H9 (cell line): ENCODE measurements at regions not wholly inside any gene's neighbourhood (a gene's known extent, or its start where the extent isn't known, plus 50 kb on each side); places are given as distances from the start of the nearest gene placed in this dataset.

Experiments used
- DNase-seq: peaks from one replicate; pipeline ENCODE4 v3.0.0-alpha.2; 2017
- H2AFZ ChIP-seq: one replicate; pipeline ENCODE4 v1.6.1; 2013; ENCODE audit warnings: mild to moderate bottlenecking, low read length, control low read depth, moderate library complexity
- H2AK5ac ChIP-seq: 2 replicates; pipeline ENCODE4 v1.6.1; 2013; ENCODE audit warnings: low read length, control low read depth, mixed read lengths; ENCODE audit not compliant: insufficient read length
- H2BK120ac ChIP-seq: one replicate; pipeline ENCODE4 v1.6.1; 2013; ENCODE audit warnings: low read depth, mild to moderate bottlenecking, low read length, control low read depth, inconsistent platforms; ENCODE audit not compliant: poor library complexity, severe bottlenecking
- H2BK12ac ChIP-seq: 2 replicates; pipeline ENCODE4 v1.6.1; 2013; ENCODE audit warnings: low read length, control low read depth, mixed read lengths, low read depth; ENCODE audit not compliant: insufficient read length
- H2BK15ac ChIP-seq: 2 replicates; pipeline ENCODE4 v1.6.1; 2013; ENCODE audit warnings: low read depth, low read length, control low read depth
- H2BK20ac ChIP-seq: one replicate; pipeline ENCODE4 v1.6.1; 2013; ENCODE audit warnings: low read depth, mild to moderate bottlenecking, low read length, control low read depth, inconsistent platforms; ENCODE audit not compliant: poor library complexity, severe bottlenecking
- H2BK5ac ChIP-seq: 2 replicates; pipeline ENCODE4 v1.6.1; 2013; ENCODE audit warnings: low read length, control low read depth, mixed read lengths; ENCODE audit not compliant: insufficient read length
- H3K14ac ChIP-seq: 2 replicates; pipeline ENCODE4 v1.6.1; 2013; ENCODE audit warnings: low read length, control low read depth; ENCODE audit not compliant: insufficient read depth
- H3K18ac ChIP-seq: 2 replicates; pipeline ENCODE4 v1.6.1; 2013; ENCODE audit warnings: low read depth, mild to moderate bottlenecking, mixed read lengths, low read length, control low read depth; ENCODE audit not compliant: insufficient read length
- H3K23ac ChIP-seq: 2 replicates; pipeline ENCODE4 v1.6.1; 2013; ENCODE audit warnings: low read length, control low read depth, mixed read lengths, low read depth; ENCODE audit not compliant: insufficient read length
- H3K23me2 ChIP-seq: 2 replicates; pipeline ENCODE4 v1.6.1; 2013; ENCODE audit warnings: low read depth, mild to moderate bottlenecking, mixed read lengths, low read length, control low read depth; ENCODE audit not compliant: insufficient read length, poor library complexity, severe bottlenecking
- H3K27ac ChIP-seq: 2 replicates; pipeline ENCODE4 v1.5.1; 2013; ENCODE audit warnings: low read length, control low read depth, mixed read lengths, low read depth; ENCODE audit not compliant: insufficient read length
- H3K27me3 ChIP-seq: 2 replicates; pipeline ENCODE4 v1.6.1; 2013; ENCODE audit warnings: low read length, control low read depth, inconsistent platforms; ENCODE audit not compliant: insufficient read depth
- H3K4ac ChIP-seq: 2 replicates; pipeline ENCODE4 v1.6.1; 2013; ENCODE audit warnings: low read depth, mild to moderate bottlenecking, control low read depth, inconsistent platforms, low read length, moderate library complexity
- H3K4me1 ChIP-seq: 2 replicates; pipeline ENCODE4 v1.6.1; 2013; ENCODE audit warnings: low read length, control low read depth, inconsistent platforms; ENCODE audit not compliant: insufficient read depth
- H3K4me2 ChIP-seq: 2 replicates; pipeline ENCODE4 v1.6.1; 2013; ENCODE audit warnings: low read length, control low read depth, mixed read lengths; ENCODE audit not compliant: insufficient read length, insufficient read depth
- H3K56ac ChIP-seq: 2 replicates; pipeline ENCODE4 v1.6.1; 2013; ENCODE audit warnings: low read depth, mild to moderate bottlenecking, mixed read lengths, low read length, control low read depth; ENCODE audit not compliant: insufficient read length
- H3K79me1 ChIP-seq: 2 replicates; pipeline ENCODE4 v1.6.1; 2013; ENCODE audit warnings: low read depth, mild to moderate bottlenecking, moderate library complexity, low read length, control low read depth, inconsistent platforms; ENCODE audit not compliant: insufficient read depth, poor library complexity, severe bottlenecking
- H3K79me2 ChIP-seq: 2 replicates; pipeline ENCODE4 v1.6.1; 2013; ENCODE audit warnings: low read length, control low read depth, inconsistent platforms; ENCODE audit not compliant: insufficient read depth
- H3K9ac ChIP-seq: 2 replicates; pipeline ENCODE4 v1.6.1; 2013; ENCODE audit warnings: low read length, control low read depth, mixed read lengths; ENCODE audit not compliant: insufficient read length; ENCODE audit errors: extremely low read depth
- H3K9me3 ChIP-seq: one replicate; pipeline ENCODE4 v1.6.1; 2013; ENCODE audit warnings: low read depth, low read length, inconsistent platforms; ENCODE audit not compliant: control insufficient read depth
- H3T11ph ChIP-seq: one replicate; pipeline ENCODE4 v1.6.1; 2013; ENCODE audit warnings: mild to moderate bottlenecking, low read length, control low read depth, inconsistent platforms
- H4K20me1 ChIP-seq: one replicate; pipeline ENCODE4 v1.6.1; 2013; ENCODE audit not compliant: control insufficient read depth, insufficient read length, insufficient read depth
- H4K5ac ChIP-seq: 2 replicates; pipeline ENCODE4 v1.6.1; 2013; ENCODE audit warnings: low read depth, mild to moderate bottlenecking, mixed read lengths, low read length, control low read depth; ENCODE audit not compliant: insufficient read length
- H4K8ac ChIP-seq: replicated peaks from 2 replicates; pipeline ENCODE4 v1.6.1; 2013; ENCODE audit warnings: low read length, control low read depth, mixed read lengths, low read depth; ENCODE audit not compliant: insufficient read length
- H4K91ac ChIP-seq: 2 replicates; pipeline ENCODE4 v1.6.1; 2013; ENCODE audit warnings: low read depth, mild to moderate bottlenecking, moderate library complexity, mixed read lengths, low read length, control low read depth; ENCODE audit not compliant: insufficient read length
- H3K27ac Mint-ChIP-seq, 3 experiments: 2 replicates in 2 of 3; 3 replicates in 1 of 3; pipeline ENCODE4 v1.8.0; 2020 to 2021; ENCODE audit warnings: mixed read lengths in 3 of 3, mild to moderate bottlenecking in 1 of 3, moderate library complexity in 1 of 3
- H3K27me3 Mint-ChIP-seq: 2 replicates; pipeline ENCODE4 v1.8.0; 2021; ENCODE audit warnings: low read depth, mild to moderate bottlenecking, moderate library complexity, mixed read lengths
- H3K36me3 Mint-ChIP-seq, 3 experiments: 2 replicates in 2 of 3; 3 replicates in 1 of 3; pipeline ENCODE4 v1.8.0; 2020 to 2021; ENCODE audit warnings: low read depth in 3 of 3, mixed read lengths in 3 of 3; ENCODE audit not compliant: insufficient read depth in 1 of 3
- H3K4me1 Mint-ChIP-seq, 2 experiments: 2 replicates each; pipeline ENCODE4 v1.8.0; 2020; ENCODE audit warnings: mixed read lengths in 2 of 2
- H3K4me3 Mint-ChIP-seq, 2 experiments: 2 replicates in 1 of 2; 3 replicates in 1 of 2; pipeline ENCODE4 v1.8.0; 2020 to 2021; ENCODE audit warnings: mild to moderate bottlenecking in 2 of 2, mixed read lengths in 2 of 2, moderate library complexity in 1 of 2
- H3K9me3 Mint-ChIP-seq, 2 experiments: 2 replicates in 1 of 2; 3 replicates in 1 of 2; pipeline ENCODE4 v1.8.0; 2020; ENCODE audit warnings: mild to moderate bottlenecking in 2 of 2, mixed read lengths in 2 of 2, moderate library complexity in 1 of 2
- WGBS: extraction: QIAGEN DNeasy Blood & Tissue Kit; methylation state at CpG from one replicate; pipeline ENCODE4 v1.1.7; 2013; ENCODE audit warnings: missing lambda C conversion rate, low lambda C conversion rate, mixed read lengths; ENCODE audit not compliant: insufficient read length; ENCODE audit errors: extremely low coverage; 5-methylcytosine and 5-hydroxymethylcytosine counted together
- TF ChIP-seq, protein P1 (sequence below): fragments of 200-600 bp; sonication (generic); conservative IDR thresholded peaks from 3 replicates; pipeline ENCODE4 v1.8.0; 2021; ENCODE audit warnings: antibody characterized with exemption, mild to moderate bottlenecking

DNA sequence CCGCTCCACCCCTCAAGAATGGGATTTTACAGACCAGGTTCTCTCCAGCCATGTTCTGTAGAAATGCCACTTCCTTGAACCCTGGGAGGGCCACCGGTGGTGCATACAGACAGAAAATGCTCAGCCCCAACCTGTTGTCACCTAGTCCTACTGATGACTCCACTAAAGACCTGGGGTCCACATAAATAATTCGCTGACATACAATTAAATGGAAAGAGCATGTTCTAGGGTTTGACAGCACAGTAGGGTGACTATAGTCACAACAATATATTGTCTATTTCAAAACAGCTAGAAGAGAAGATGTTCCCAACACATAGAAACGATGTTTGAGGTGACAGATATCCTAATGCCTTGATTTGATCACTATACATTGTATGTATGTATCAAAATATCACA lies 155.6 kb upstream of the NEBL start:
- no peak overlapping the region for H2BK120ac ChIP-seq
- no peak overlapping the region for H2AK5ac ChIP-seq
- Mint-ChIP-seq H3K27ac (no peak overlapping the region), H3K27me3 (no peaks in the 10 kb centered on the region), H3K4me1 (peaks cover 5 to 10% of the 10 kb centered on the region in 2 experiments), H3K9me3 (peaks cover 4 to 7% of the 10 kb centered on the region in 2 experiments; a peak in 3 of 5 replicates), H3K36me3 (peaks cover 0 to 6% (median 4%) of the 10 kb centered on the region in 3 experiments; a peak in 3 of 7 replicates), H3K4me3 (no peak overlapping the region)
- no peak overlapping the region for H4K8ac ChIP-seq
- no peaks in the 10 kb centered on the region for H3K79me1 ChIP-seq
- H3K56ac ChIP-seq = no peak overlapping the region
- no peak overlapping the region for H3K14ac ChIP-seq
- H3K9me3 ChIP-seq = no peaks in the 10 kb centered on the region
- H3K4ac ChIP-seq = no peak overlapping the region
- no peak overlapping the region for H2BK20ac ChIP-seq
- H2BK15ac ChIP-seq = no peak overlapping the region
- no peak overlapping the region for H4K5ac ChIP-seq
- no peak overlapping the region for H2AFZ ChIP-seq
- no peak overlapping the region for H3K4me2 ChIP-seq
- H2BK5ac ChIP-seq = no peak overlapping the region
- TF ChIP-seq, protein P1, sequence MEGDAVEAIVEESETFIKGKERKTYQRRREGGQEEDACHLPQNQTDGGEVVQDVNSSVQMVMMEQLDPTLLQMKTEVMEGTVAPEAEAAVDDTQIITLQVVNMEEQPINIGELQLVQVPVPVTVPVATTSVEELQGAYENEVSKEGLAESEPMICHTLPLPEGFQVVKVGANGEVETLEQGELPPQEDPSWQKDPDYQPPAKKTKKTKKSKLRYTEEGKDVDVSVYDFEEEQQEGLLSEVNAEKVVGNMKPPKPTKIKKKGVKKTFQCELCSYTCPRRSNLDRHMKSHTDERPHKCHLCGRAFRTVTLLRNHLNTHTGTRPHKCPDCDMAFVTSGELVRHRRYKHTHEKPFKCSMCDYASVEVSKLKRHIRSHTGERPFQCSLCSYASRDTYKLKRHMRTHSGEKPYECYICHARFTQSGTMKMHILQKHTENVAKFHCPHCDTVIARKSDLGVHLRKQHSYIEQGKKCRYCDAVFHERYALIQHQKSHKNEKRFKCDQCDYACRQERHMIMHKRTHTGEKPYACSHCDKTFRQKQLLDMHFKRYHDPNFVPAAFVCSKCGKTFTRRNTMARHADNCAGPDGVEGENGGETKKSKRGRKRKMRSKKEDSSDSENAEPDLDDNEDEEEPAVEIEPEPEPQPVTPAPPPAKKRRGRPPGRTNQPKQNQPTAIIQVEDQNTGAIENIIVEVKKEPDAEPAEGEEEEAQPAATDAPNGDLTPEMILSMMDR = no peak
- no peak overlapping the region for H3K9ac ChIP-seq
- no peaks in the 10 kb centered on the region for H3K4me1 ChIP-seq
- WGBS = no CpG with 5 or more reads among the region's 4 CpGs
- no peak overlapping the region for H2BK12ac ChIP-seq
- no peaks in the 10 kb centered on the region for H3K27me3 ChIP-seq
- H4K20me1 ChIP-seq = no peaks in the 10 kb centered on the region
- H3K79me2 ChIP-seq = no peaks in the 10 kb centered on the region
- H3T11ph ChIP-seq = no peak overlapping the region
- no peak overlapping the region for H3K18ac ChIP-seq
- H3K23ac ChIP-seq = no peak overlapping the region
- no peak overlapping the region for H4K91ac ChIP-seq
- DNase-seq = no peak
- H3K27ac ChIP-seq = no peak overlapping the region
- no peaks in the 10 kb centered on the region for H3K23me2 ChIP-seq
